Left lung (tissue), 4 donors: ENCODE measurements at regions not wholly inside any gene's neighbourhood (a gene's known extent, or its start where the extent isn't known, plus 50 kb on each side); places are given as distances from the start of the nearest gene placed in this dataset.

Source experiments
- ATAC-seq: fragments of 200-7000 bp; cut with Tn5 transposase; one replicate; pipeline ENCODE4 v1.9.1; 2020; ENCODE audit warnings: moderate library complexity
- DNase-seq, 4 donors: peaks; one replicate each; pipeline ENCODE4 v3.0.0-alpha.2; 2013 to 2020
- H3K27ac ChIP-seq, 2 donors: fragments of 200-600 bp; sonication (generic) in 1 of 2; one replicate each; pipeline versions ENCODE4 v1.5.0 to v1.8.0; 2020 to 2021
- H3K27me3 ChIP-seq, 2 donors: fragments of 200-600 bp; sonication (generic) in 1 of 2; one replicate each; pipeline versions ENCODE4 v1.5.0 to v1.8.0; 2020 to 2021
- H3K36me3 ChIP-seq, 2 donors: fragments of 200-600 bp; sonication (generic) in 1 of 2; one replicate each; pipeline versions ENCODE4 v1.5.0 to v1.8.0; 2020 to 2021
- H3K4me1 ChIP-seq, 2 donors: fragments of 200-600 bp; one replicate each; pipeline ENCODE4 v1.8.0; 2021
- H3K4me3 ChIP-seq, 2 donors: fragments of 200-600 bp; sonication (generic) in 1 of 2; one replicate each; pipeline versions ENCODE4 v1.5.0 to v1.8.0; 2020 to 2021; ENCODE audit warnings: mild to moderate bottlenecking in 1 of 2
- H3K9me3 ChIP-seq, 2 donors: fragments of 200-600 bp; sonication (generic) in 1 of 2; one replicate each; pipeline versions ENCODE4 v1.5.0 to v1.8.0; 2020 to 2021
- intact Hi-C, 2 donors: fragments of 100-400 bp; cut with DNase I; formaldehyde crosslinking; loops; one replicate each; pipeline versions ENCODE4 v1.11.2 to v1.14.2; 2022
- TF ChIP-seq, protein P1 (sequence below), 2 donors: fragments of 200-600 bp; sonication (generic) in 1 of 2; IDR thresholded peaks; one replicate each; pipeline versions ENCODE4 v1.5.0 to v1.8.0; 2021; ENCODE audit warnings: antibody characterized with exemption in 2 of 2
- donor health status: DM: no; HTN: yes; CAD: no.
- donor health status: DM: no; HTN: no; CAD: no.

- DNase-seq = no peak
- TF ChIP-seq, protein P1, sequence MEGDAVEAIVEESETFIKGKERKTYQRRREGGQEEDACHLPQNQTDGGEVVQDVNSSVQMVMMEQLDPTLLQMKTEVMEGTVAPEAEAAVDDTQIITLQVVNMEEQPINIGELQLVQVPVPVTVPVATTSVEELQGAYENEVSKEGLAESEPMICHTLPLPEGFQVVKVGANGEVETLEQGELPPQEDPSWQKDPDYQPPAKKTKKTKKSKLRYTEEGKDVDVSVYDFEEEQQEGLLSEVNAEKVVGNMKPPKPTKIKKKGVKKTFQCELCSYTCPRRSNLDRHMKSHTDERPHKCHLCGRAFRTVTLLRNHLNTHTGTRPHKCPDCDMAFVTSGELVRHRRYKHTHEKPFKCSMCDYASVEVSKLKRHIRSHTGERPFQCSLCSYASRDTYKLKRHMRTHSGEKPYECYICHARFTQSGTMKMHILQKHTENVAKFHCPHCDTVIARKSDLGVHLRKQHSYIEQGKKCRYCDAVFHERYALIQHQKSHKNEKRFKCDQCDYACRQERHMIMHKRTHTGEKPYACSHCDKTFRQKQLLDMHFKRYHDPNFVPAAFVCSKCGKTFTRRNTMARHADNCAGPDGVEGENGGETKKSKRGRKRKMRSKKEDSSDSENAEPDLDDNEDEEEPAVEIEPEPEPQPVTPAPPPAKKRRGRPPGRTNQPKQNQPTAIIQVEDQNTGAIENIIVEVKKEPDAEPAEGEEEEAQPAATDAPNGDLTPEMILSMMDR (IDR thresholded peaks at IDR 0.05) = no peak
Measured at GRCh38 chr12:9387450-9387849, 179.3 kb upstream of the PZP start.

DNA sequence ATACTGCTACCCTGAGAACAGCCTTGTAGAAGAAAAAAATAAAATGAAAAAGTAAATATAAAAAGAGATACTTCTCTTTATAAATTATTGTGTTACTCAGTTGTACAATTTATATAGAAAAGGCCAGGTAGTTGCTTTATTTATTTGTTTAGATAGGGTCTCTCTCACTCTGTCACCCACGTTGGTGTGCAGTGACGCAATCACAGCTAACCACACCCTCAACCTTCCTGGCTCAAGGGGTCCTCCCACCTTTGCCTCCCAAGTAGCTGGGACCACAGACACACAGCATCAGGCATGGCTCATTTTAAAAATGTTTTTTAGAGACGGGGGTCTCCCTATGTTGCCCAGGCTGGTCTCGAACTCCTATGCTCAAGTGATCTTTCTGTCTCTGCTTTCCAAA is 175.4 kb upstream of the PZP start:
- ATAC-seq = no peak
- TF ChIP-seq, protein P1 (IDR thresholded peaks at IDR 0.05) = no peak

More at GRCh38 chr12:9387450-9387849, 179.3 kb upstream of the PZP start:
- Histone ChIP-seq H3K4me3 (no peak overlapping the region), H3K36me3 (no peaks in the 10 kb centered on the region), H3K27ac (no peak overlapping the region), H3K4me1 (no peaks in the 10 kb centered on the region), H3K27me3 (no peaks in the 10 kb centered on the region), H3K9me3 (no peaks in the 10 kb centered on the region)
- no peak for ATAC-seq
- intact Hi-C loops = no loop called here

DNA sequence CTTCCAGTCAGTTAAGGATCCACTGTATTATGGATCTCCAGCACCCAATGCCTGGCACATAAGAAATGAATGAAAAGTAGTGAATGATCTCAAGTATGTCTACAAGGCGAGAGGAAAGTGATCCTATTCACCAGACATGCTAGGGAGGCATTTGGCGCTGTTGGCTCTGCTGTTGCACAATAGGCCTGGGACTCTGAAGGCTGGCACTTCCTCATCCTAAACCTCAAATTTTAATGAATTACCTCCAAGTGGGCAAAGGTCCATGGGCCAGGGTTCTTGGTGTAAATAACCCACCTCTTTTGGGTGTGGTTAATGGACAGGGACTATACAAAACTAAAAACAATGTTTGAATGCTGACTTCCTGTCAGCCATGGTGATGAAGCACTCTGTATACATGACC is 173.4 kb upstream of the PZP start:
- H3K27me3 ChIP-seq = no peaks in the 10 kb centered on the region
- TF ChIP-seq, protein P1 (IDR thresholded peaks at IDR 0.05) = no peak
- no peak overlapping the region for H3K27ac ChIP-seq
- intact Hi-C loops = no loop called here
- DNase-seq (no peak), ATAC-seq (no peak)
- peaks cover 0 to 4% of the 10 kb centered on the region in 2 donors for H3K4me1 ChIP-seq
- H3K4me3 ChIP-seq = no peak overlapping the region
- no peaks in the 10 kb centered on the region for H3K9me3 ChIP-seq
- no peaks in the 10 kb centered on the region for H3K36me3 ChIP-seq

More for the DNA sequence above, 175.4 kb upstream of the PZP start:
- no peaks in the 10 kb centered on the region for H3K9me3 ChIP-seq
- no peak for DNase-seq
- no peak overlapping the region for H3K4me3 ChIP-seq
- no peaks in the 10 kb centered on the region for H3K27me3 ChIP-seq
- H3K4me1 ChIP-seq = peaks cover 0 to 4% of the 10 kb centered on the region in 2 donors
- H3K27ac ChIP-seq = no peak overlapping the region
- no peaks in the 10 kb centered on the region for H3K36me3 ChIP-seq
- intact Hi-C loops = no loop called here

GRCh38 chr12:9380650-9381049 is 172.5 kb upstream of the PZP start:
- ATAC-seq (no peak), DNase-seq (no peak)
- Histone ChIP-seq H3K27me3 (no peaks in the 10 kb centered on the region), H3K9me3 (no peaks in the 10 kb centered on the region), H3K27ac (no peak overlapping the region), H3K4me1 (peaks cover 0 to 4% of the 10 kb centered on the region in 2 donors), H3K36me3 (no peaks in the 10 kb centered on the region), H3K4me3 (no peak overlapping the region)
- intact Hi-C loops = no loop called here
- TF ChIP-seq, protein P1 (IDR thresholded peaks at IDR 0.05) = no peak

- Histone ChIP-seq H3K27me3 (no peaks in the 10 kb centered on the region), H3K4me3 (no peak overlapping the region), H3K4me1 (peaks cover 0 to 4% of the 10 kb centered on the region in 2 donors), H3K36me3 (no peaks in the 10 kb centered on the region), H3K9me3 (no peaks in the 10 kb centered on the region), H3K27ac (no peak overlapping the region)
- DNase-seq (no peak), ATAC-seq (no peak)
- intact Hi-C loops = no loop called here
- TF ChIP-seq, protein P1 (IDR thresholded peaks at IDR 0.05) = no peak
Measured at GRCh38 chr12:9379023-9379742, 171.0 kb upstream of the PZP start.
